Activated CD4-positive, alpha-beta T cell treated with anti-CD3 and anti-CD28 coated beads, Interleukin-2, amount 50 U/mL, for 4 hours (primary cell): ENCODE measurements at regions not wholly inside any gene's neighbourhood (a gene's known extent, or its start where the extent isn't known, plus 50 kb on each side); places are given as distances from the start of the nearest gene placed in this dataset.

ENCODE experiments used
- DNase-seq, 2 experiments: peaks; one replicate each; pipeline ENCODE4 v3.0.0-alpha.2; 2020

GRCh38 chr5:168014433-168015123, 276.9 kb upstream of the WWC1 start:
- no peak for DNase-seq

DNA sequence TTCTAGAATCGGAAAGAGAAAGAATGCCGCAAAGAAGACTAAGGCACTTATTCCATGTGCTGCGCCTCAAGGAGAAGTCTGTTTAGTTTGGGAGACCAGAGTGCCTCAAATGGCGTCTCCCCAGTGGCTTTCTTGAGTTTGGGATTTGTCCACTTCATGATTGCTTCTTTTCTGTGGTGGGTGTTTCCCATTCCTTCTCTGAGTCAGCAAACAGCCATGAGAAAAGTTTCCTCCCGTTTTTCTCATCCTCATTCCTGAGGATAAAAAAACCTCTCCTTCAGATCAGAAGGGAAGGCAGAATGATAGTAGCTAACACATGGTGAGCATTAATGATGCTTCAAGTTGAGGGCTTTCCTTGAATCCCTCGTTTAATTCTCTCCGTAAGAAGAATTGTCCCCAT, 275.9 kb upstream of the WWC1 start:
- no peak for DNase-seq

GRCh38 chr5:168017313-168017712, 274.1 kb upstream of the WWC1 start:
- no peak for DNase-seq

GRCh38 chr5:168019143-168019542, 272.3 kb upstream of the WWC1 start:
- no peak for DNase-seq

- no peak for DNase-seq
These were observed 270.7 kb upstream of the WWC1 start for GRCh38 chr5:168020542-168021294.

GRCh38 chr5:168022446-168023169, 268.8 kb upstream of the WWC1 start:
- no peak for DNase-seq

DNA sequence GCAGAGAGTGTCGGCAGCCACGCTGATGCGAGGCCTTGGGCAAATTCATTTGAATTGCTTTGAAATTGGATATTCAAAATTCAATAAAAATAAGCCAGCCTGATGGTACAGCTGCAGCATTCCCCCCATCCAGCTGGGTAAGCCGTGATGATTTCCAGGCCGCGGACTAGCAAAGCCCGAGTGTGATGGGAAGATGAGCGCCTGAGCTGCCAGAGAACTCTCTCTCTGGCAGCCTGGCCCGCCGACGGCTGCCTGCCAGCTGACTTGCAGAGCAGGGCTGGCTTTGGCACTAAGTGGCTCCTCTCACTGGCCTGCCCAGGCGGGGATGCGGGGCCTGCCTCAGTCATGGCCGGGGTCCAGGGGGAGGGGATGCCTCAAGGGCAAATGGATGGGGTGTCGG, 268.3 kb upstream of the WWC1 start:
- DNase-seq: no peak

DNA sequence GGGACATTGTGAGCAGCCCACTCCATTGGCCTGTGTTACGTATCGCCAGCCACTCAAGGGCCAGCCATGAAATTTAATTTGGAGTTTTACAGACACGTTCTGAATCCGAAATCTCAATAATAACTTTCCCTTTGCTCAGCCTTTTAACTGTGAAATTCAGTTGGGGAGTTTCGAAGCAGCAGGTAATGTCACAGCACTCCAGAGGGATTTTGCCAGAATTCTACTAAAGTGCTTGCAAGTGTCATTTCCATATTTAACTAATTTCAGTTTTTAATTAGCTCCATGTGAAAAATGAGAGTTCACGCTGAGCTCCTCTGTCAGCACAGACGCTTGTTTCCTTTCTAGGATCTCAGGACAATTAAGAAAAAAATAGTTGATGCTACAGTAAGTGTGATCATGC, 267.1 kb upstream of the WWC1 start:
- no peak for DNase-seq

GRCh38 chr5:168027007-168027406, 264.4 kb upstream of the WWC1 start:
- DNase-seq: no peak

- no peak for DNase-seq
These were observed 260.5 kb upstream of the WWC1 start for GRCh38 chr5:168030912-168031311.

DNA sequence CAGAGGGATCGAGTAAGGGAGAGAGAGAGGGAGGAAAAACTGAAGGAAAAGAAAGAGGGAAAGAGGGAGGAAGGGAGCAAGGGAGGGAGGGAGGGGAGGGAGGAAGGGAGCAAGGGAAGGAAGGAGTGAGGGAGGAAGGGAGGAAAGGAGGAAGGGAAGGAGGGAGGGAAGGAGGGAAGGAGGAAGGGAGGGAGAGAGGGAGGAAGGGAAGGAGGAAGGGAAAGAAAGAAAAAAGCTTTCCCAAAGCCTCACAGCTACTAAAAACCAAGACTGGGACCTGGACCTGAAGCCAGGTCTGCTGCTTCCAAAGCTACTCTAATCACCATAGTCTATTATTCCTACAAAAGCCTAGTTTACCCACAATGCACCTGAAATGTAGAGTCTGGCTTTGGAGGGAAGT, 259.8 kb upstream of the WWC1 start:
- no peak for DNase-seq

DNA sequence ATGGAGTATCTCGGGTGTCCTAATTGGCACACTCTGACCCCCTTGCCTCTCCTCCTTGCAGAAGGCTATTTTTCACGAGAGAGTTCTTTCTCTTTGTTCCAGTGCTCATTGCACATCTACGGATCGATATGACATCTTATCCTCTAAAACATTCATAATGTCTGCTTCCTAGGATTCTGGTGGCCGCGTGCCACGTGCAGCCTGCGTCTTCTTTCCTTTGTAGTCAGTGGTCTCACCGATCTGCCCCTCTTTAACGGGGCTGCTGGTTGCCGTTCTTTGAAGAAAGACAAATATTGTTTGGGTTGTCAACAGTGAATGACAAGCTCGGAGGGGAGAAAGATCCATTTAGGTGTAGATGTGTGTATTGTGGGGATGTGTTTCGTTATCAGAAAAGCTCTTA, 252.4 kb upstream of the WWC1 start:
- no peak for DNase-seq

- DNase-seq: no peak
These were observed 251.7 kb upstream of the WWC1 start for GRCh38 chr5:168039566-168040248.

DNA sequence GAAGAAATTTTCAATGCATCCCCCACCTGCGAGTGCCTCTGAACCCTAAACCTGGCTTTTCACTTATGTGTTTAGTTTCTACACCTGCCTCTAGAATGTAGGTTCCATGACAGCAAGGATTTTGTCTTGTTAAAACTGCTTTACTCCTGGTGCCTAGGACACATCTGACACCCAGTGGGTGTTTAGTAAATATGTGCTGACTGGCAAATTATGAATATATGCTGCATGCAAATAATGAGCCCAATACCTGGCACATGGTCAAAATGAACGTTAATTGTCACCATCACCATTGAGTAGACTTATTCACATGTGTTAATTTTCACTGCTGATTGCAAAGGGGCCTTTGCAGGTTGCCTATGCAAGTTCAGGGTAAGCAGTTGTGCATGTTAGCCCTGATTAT, 249.9 kb upstream of the WWC1 start:
- DNase-seq: no peak

DNA sequence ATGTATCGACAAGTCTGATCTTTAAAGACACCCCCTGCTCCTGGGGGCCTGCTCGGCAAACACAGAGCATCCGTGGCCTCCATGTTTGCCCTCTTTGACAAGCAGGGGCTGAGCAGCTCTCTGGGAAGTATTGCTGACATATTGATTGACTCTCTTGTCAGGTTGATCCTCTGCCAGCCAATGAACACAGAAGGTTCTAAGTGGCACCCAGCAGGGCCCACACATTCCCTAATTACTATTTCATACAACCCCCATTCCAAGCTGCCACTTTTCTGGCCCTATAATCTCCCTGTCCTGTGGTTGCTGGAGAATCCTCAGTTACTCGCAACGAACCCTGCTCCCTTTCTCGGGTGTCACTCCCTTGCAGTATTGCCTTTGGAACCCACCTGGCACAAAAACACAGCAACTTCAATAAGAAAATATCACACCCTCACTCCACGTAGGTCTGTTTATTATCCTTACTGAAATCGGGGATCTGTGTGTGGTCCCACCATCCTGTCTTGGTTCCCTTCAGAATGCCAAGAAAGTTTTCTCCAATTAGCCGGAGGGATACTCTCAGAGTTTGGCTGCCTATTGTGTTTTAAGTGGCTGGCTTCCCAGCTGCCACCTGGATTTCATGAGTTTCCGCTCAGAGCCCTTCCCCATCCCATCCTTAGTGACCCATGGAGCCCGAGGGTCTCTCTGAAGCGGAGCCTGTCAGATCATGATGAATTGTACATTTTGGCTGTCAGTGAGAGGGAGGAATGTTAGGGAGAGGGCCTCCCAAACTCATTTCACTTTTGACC, 249.0 kb upstream of the WWC1 start:
- DNase-seq: no peak

DNA sequence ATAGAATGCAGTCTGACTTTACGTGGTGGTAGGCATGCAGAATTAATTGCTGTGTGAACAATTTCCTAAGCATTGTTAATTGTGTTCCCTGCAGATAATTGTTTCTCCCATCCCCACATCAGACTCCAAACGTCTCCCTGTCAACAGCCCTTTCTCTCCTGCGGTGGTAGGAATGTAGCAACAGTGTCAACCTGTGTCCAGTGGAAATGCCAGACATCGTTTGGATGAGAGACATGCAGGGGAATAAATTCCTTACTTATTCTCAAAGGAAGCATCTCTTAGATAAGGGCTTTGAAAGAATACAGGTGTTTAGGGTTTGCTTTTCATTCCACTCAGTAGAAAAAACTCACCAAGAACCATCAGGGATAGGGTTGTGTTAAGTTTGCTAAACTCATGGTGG, 245.3 kb upstream of the WWC1 start:
- no peak for DNase-seq

DNA sequence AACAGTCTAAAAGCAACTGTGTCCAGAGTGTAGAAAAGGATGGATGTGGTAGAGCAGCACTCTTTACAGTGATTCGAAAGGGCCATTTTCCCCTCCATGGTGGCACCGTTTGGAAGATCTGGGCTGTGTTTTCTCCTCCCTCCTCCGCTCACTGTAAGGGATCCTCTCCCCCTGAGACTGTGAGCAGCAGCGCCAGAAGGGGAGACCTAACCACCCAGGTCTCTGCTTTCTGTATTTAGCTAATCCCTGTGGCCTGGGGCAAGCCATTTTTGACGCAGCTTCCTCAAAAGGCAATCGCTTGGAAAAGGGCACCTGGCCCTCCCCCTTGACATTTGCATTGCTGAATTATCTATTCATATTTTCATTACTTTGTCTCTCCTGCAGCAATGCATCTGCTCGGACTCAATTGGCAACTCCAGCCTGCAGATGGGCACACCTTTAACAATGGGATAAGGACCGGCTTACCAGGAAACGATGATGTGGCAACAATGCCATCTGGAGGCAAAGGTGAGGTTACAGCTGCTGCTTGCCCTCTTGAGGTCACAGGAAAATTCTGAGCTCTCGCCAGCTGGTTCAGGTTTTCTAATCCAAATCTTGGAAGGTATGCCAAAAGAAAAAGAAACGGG, 244.3 kb upstream of the WWC1 start:
- no peak for DNase-seq

GRCh38 chr5:168047669-168048111, 243.8 kb upstream of the WWC1 start:
- DNase-seq: no peak

GRCh38 chr5:168048486-168048885, 243.0 kb upstream of the WWC1 start:
- no peak for DNase-seq

GRCh38 chr5:168052686-168053085, 238.8 kb upstream of the WWC1 start:
- DNase-seq: no peak

GRCh38 chr5:168054091-168054490, 237.4 kb upstream of the WWC1 start:
- DNase-seq: no peak

DNA sequence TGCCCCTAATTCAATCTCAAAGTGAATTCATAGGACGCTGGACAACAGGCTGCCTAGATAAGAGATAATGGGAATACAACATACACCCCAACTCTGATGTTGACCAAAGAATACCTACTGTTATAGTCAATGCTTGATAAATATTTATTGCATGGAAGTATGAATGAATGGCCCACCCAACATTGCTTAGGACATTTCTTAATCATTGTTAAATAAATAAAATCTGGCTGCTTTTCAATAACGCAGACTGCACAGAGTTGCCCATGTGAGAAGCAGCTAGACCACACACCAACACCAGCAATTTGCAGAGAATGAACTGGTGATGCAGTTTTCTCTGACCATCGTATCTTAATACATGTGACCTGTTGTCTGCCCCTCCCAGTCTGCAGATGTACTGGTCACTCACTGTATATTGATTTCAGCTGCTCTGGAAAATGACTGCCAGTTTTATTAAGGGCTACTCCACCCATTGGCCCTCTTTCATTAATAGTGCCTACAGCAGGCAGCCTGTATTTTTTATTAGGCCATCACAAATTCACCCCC, 236.2 kb upstream of the WWC1 start:
- no peak for DNase-seq
